OCI-LY1 (cell line): ENCODE measurements at regions not wholly inside any gene's neighbourhood (a gene's known extent, or its start where the extent isn't known, plus 50 kb on each side); places are given as distances from the start of the nearest gene placed in this dataset.

Experiments
- CTCF ChIP-seq: fragments of 200-600 bp; sonication (generic), shearing (Covaris generic); IDR thresholded peaks from 2 replicates; pipeline ENCODE4 v1.5.1; 2017; ENCODE audit warnings: mild to moderate bottlenecking, antibody characterized with exemption, low read length, moderate library complexity, mixed read lengths
- EZH2 ChIP-seq: fragments of 200-600 bp; sonication (generic), shearing (Covaris generic); IDR thresholded peaks from 2 replicates; pipeline ENCODE4 v1.8.0; 2017; ENCODE audit warnings: borderline replicate concordance, mixed run types, mild to moderate bottlenecking, antibody characterized with exemption, low read length, moderate library complexity, mixed read lengths

- TF ChIP-seq CTCF, result no peak
- no peak for TF ChIP-seq EZH2
Observed at GRCh38 chr21:22536509-22536908, 1538.3 kb downstream of the NCAM2 start.
